NB4 (cell line): ENCODE measurements at regions not wholly inside any gene's neighbourhood (a gene's known extent, or its start where the extent isn't known, plus 50 kb on each side); places are given as distances from the start of the nearest gene placed in this dataset.

ENCODE experiments used
- DNase-seq: peaks from one replicate; pipeline ENCODE4 v3.0.0; 2010; ENCODE audit warnings: low read depth
- H3K4me3 ChIP-seq: one replicate; pipeline ENCODE4 v1.5.1; 2011; ENCODE audit warnings: mild to moderate bottlenecking, low read depth, low read length, moderate library complexity
- MYC ChIP-seq: IDR thresholded peaks from 2 replicates; pipeline ENCODE4 v1.6.1; 2011; ENCODE audit warnings: low read depth, low read length
- POLR2A ChIP-seq: IDR thresholded peaks from 2 replicates; pipeline ENCODE4 v1.6.1; 2011; ENCODE audit warnings: mild to moderate bottlenecking; ENCODE audit not compliant: insufficient read length; ENCODE audit errors: extremely low read depth
- TF ChIP-seq, protein P1 (sequence below): IDR thresholded peaks from 2 replicates; pipeline ENCODE4 v1.6.1; 2011; ENCODE audit warnings: low read depth, low read length
- TF ChIP-seq, protein P2 (sequence below): IDR thresholded peaks from one replicate; pipeline ENCODE4 v1.5.1; 2012; ENCODE audit warnings: low read depth, low read length

DNA sequence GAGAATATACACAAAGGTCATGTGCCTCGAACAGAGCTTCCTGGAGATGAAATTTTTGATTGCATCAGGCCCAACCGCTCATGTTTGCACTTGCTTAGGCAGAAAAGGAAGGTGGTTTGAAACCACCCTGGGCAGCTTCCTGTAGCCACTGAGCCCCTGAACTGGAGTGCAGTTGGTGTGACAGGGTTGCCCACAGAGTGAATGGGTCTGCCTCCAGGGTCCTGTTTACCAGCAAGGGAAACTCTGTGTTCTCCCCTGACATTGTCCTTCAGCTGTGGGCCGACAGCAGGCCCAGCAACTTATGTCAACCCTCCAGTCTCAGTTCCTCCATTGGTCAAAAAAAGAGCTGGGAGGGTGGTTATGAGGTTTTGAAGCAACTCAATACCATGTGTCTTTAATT, 289.6 kb downstream of the KIF4B start:
- peak; percentile 73 for DNase-seq
- H3K4me3 ChIP-seq: no peak overlapping the region
- TF ChIP-seq POLR2A (no peak), MYC (0 out of 2 replicates have a peak, but pooled peaks have one; percentile 26)
- TF ChIP-seq, protein P1, sequence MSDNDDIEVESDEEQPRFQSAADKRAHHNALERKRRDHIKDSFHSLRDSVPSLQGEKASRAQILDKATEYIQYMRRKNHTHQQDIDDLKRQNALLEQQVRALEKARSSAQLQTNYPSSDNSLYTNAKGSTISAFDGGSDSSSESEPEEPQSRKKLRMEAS: peak; percentile 45
- TF ChIP-seq, protein P2, sequence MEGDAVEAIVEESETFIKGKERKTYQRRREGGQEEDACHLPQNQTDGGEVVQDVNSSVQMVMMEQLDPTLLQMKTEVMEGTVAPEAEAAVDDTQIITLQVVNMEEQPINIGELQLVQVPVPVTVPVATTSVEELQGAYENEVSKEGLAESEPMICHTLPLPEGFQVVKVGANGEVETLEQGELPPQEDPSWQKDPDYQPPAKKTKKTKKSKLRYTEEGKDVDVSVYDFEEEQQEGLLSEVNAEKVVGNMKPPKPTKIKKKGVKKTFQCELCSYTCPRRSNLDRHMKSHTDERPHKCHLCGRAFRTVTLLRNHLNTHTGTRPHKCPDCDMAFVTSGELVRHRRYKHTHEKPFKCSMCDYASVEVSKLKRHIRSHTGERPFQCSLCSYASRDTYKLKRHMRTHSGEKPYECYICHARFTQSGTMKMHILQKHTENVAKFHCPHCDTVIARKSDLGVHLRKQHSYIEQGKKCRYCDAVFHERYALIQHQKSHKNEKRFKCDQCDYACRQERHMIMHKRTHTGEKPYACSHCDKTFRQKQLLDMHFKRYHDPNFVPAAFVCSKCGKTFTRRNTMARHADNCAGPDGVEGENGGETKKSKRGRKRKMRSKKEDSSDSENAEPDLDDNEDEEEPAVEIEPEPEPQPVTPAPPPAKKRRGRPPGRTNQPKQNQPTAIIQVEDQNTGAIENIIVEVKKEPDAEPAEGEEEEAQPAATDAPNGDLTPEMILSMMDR: no peak

DNA sequence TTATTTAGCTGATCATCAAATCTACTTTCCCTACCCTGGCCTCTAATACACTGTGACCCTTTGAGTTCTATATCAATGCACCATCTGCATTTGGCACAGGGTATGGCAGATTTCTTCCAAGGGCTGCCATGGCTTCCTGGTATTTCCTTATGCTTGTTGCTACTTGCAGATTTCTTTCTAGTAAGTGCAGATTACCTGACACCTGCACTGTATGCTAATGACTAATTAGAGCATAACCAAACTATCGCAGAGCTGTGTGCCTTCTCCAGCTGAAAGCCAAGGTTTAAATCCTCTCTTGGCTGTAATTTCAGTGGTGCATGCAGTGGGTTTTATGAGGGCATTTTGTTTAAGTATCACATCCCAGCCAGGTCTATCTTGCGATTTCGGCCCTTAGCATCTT, 293.7 kb downstream of the KIF4B start:
- H3K4me3 ChIP-seq: no peak overlapping the region
- DNase-seq: no peak
- no peak for TF ChIP-seq POLR2A
- TF ChIP-seq, protein P1: no peak
- no peak for TF ChIP-seq MYC
- TF ChIP-seq, protein P2: no peak

DNA sequence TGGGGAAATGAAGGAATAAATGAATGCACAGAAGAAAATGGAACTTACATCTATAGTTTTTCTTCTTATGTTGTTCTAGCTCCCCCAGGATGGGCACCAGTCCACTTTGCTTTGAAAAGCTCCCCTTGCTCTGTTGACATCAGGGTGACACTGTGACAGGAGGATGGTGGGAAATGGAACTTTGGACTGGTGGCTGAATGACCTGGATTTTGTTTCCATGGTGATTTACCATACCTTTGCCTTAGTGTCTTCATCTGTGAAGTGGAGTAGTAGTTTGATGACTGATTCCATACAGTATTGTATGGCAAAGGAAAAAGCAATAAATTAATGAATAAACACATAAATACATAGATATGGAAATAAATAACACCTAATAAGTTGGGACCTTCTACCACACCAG, 294.7 kb downstream of the KIF4B start:
- DNase-seq: no peak
- H3K4me3 ChIP-seq: no peak overlapping the region
- TF ChIP-seq, protein P2: no peak
- no peak for TF ChIP-seq POLR2A

DNA sequence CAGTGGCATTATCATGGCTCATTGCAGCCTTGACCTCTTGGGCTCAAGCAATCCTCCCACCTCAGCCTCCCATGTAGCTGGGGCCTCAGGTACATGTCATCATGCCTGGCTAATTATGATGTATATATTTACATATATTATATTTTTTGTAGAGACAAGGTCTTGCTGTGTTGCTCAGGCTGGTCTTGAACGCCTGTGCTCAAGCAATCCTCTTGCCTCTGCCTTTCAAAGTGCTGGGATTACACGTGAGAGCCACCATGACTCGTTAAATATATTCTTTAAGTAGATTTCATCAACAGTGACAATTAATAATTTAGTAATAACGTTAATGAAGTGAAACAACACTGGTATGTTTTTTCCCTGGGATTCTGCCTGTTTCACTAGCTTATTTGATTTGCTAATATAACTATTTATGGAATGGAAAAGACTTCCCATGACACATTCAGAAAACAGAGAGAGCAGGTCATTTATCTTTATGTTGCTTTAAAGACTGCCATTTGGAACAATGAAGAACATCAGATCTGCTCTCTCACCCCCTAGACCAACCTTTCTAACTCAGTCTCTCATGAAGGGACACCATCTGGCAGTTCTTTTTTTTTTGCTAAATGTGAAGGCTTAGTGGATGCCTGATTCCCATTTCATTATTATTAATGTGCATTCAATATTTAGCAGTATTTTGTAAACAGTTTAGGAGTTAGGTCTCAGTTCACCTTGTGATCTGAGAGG, 295.6 kb downstream of the KIF4B start:
- DNase-seq: no peak
- TF ChIP-seq, protein P2: no peak
- no peak overlapping the region for H3K4me3 ChIP-seq

DNA sequence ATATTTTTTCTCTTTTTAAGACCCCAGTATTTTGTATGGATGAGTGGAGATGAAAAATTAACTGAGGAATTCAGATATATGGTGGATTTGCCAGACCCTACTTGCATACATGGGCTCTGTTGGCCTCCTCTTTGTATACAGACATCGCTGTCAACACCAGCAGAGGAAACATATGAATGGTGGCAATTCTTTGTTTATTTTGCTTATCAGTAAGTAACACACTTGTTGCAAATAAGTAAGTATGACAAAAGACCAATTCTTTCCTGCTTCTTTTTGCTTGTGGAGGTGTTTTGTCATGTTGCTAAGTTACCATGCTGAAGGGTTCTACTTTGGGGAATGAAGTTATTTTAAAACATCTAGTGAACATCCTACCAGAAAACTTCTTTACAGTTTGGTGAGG, 298.2 kb downstream of the KIF4B start:
- no peak overlapping the region for H3K4me3 ChIP-seq
- DNase-seq: no peak
- no peak for TF ChIP-seq MYC
- TF ChIP-seq, protein P1: no peak
- TF ChIP-seq POLR2A: no peak
- TF ChIP-seq, protein P2: no peak

DNA sequence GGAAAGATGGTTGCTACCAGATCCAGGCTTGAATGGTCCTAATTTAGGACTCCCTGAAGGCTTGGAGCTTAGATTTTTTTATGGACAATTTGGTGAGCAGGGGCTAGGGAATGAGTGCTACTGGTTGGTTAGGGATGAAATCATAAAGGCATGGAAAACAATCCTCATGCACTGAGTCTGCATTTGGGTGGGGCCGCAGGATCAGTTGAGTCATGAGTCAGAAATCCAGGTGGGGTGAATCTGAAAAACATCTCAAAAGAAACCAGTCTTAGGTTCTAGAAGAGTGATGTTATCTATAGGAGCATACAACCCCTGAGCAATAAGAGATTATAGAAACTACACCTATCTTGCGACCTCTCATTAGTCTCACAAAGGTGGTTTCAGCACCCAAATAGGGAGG, 300.0 kb downstream of the KIF4B start:
- no peak overlapping the region for H3K4me3 ChIP-seq
- DNase-seq: no peak
- TF ChIP-seq MYC (no peak), POLR2A (no peak)
- TF ChIP-seq, protein P2: no peak
- TF ChIP-seq, protein P1: no peak
